Activated CD8-positive, alpha-beta memory T cell treated with anti-CD3 and anti-CD28 coated beads for 24 hours (primary cell): ENCODE measurements at regions not wholly inside any gene's neighbourhood (a gene's known extent, or its start where the extent isn't known, plus 50 kb on each side); places are given as distances from the start of the nearest gene placed in this dataset.

Experiments
- DNase-seq: peaks from one replicate; pipeline ENCODE4 v3.0.0-alpha.2; 2020

DNA sequence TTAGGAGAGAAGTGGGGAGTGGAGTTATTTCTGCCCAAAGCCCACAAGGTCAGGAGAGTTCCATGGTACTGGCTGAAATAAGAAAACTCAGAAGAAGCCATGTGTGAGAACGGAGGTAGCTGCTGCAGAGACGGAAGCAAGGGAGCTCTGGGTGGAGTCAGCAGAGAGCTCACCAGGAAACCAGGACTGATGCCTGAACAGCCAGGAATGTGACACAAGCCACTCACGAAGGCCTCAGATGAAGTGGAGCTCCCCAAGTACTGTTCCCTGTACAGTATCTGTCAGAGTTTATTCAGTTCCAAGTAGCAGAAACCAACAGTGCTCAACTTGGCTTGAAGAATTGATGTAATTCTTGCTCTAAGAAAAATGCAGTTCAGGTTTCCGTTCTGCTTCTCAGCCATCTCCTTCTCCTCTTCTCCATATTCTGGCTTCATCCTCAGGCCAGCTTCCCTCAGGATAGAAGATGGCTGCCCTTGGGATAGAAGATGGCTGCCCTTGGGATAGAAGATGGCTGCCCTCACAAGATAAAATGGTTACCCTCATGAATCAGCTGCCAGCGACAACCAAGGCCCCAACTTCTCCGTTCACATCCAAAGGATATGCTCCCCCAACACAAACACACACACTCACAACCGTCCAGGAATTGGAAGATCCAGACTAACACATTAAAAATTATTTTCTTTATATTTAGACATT is 117.4 kb upstream of the SH3BP4 start:
- DNase-seq = no peak

DNA sequence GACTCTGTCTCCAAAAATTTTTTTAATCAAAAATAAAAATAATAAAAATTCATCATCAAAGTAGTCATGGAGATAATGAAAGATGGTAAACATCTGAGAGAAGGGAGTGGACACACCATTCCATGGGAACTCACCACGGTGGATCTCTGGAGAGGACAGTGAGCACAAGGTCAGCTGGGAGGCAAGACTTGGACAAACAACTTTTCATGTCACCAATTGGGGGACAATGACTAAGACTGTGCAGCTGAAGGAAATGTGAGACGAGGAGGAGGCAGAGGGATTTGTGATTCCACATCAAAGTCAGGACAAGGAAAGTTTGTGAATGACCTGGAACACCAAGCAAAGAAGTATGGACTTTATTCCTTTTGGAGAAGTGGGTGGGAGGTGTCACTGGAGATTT is 121.0 kb upstream of the SH3BP4 start:
- DNase-seq = no peak

DNA sequence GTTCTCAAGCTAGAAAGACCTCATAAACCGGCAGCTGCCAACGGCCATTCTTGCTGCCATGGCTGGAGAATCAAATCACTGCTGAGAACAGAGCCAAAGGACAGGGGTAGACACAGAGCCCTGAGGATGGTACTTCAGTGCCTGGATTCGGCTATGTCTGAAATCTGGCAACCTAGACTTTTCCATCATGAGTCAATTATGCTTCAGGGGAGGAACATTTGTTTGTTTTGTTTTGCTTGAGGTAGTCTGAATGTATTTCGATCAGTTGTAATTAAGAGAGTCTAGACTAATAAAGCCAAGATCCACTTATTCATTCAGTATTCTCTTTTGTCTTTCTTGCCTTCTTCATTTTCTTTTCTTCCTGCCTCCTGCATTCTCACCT is 122.8 kb upstream of the SH3BP4 start:
- no peak for DNase-seq

DNA sequence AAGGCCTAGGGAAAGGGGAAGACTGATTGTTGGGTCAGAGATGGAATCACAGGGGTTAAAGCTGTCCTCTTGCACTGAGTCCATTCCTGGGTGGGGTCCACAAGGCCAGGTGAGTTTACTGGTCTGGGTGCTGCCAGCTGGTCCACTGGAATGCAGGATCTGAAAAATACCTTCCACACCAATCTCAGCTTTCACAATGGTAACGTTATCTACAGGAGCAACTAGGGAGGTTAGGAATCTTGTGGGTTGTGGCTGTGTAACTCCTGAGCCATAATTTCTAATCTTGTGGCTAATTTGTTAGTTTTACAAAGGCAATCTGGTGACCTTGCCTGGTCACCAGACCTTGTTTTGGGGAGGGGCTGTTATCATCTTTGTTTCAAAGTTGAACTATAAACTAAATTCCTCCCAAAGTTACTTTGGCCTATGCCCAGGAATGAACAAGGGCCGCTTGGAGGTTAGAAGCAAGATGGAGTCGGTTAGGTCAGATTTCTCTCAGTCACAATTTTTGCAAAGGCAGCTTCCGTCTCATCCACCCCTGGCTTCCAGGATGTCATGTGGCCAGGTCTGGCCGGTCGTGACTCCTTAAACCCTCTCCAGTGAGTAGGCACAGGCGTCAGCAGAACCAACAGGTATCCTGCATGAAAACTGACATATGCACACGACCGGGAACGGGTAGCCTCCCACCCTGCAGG is 123.3 kb upstream of the SH3BP4 start:
- DNase-seq = no peak

DNA sequence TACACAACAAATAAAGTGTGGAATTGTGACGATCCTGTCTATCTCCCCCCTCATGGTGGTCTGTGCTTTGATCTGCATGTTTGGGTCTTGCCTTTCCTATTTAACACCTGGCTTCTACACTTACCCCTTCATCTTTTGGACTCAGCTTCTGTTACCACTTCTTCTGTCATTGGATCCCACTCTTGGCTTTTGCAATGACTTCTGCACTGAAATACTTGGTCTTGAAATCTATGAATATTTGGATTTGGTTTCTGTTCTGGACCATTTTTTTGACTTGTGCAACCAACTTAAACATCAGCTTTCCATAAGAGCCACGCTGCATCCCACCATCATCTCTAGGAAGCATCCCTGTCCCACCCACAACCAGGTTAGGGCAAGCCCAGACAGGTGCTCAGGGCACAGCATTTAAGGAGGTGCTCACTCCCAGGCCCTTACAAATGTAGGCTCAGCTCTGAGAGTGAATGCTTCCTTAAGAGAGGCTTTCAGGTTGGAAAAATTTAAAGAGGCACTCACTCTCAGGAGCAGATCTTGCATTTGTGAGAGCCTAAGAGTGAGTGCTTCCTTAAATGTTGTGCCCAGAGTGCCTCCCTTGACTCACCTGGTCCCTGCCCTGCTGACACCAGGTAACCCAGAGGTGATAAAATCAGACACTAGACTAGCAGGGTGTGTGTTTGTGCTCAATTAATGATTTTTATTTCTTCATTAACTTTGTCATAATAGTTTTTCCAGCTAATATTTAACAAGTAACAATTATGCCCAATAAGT is 124.5 kb upstream of the SH3BP4 start:
- no peak for DNase-seq

DNA sequence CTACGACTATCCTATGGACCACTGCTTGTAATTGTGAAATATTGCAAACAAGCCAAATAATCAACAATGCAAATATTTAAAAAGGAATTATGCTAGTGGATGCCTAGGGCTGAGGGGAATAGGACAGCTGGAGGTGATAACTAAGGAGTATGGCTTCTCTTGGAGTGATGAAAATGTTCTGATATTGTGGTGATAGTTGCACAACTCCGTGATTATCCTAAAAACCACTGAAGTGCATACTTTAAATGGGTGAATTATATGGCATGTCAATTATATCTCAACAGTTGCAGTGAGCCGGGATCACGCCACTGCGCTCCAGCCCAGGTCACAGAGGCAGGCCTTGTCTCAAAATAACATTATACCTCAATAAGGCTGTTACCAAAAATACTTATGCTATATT is 125.1 kb upstream of the SH3BP4 start:
- DNase-seq = no peak

DNA sequence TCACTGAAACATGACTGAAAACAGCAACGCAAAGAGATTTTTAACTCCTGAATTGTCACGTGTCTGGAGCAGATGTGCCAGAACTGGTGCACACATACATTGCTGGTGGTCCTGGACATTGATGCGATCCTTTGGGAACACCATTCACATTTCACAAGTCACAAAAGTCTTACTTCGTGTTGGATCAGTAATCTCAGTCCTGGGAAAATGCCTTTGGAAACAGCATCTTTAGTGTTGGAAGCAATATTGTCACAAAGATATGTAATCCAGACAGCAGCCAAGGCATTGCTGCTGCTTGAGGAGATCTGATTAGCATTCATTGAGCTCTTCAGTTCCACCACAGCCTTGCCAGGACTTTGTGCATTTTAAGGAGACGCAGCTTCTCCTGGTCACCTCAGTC is 126.2 kb upstream of the SH3BP4 start:
- no peak for DNase-seq

DNA sequence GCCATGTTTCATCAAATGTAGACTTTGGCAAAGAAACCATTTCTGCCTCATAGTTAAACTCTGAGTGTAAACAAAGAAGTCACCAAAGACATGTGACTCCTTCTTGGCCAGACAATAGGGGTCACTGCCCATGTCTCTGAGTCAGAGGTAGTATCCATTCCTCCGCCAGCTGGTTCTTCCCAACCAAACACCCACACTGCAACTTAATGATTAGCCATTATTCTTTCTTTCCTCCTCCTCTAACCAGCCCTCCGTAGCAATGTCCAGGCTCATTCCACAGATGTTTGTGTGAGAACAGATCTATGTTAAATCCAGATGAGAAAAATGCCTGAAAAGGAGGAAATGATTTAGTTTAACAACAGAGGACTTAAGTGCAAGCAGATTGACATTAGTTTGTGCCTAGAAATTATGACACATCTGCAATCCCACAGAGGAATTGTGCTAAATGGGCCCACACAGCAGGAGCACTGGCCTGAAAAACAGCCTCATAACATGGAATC is 127.9 kb upstream of the SH3BP4 start:
- DNase-seq = no peak

DNA sequence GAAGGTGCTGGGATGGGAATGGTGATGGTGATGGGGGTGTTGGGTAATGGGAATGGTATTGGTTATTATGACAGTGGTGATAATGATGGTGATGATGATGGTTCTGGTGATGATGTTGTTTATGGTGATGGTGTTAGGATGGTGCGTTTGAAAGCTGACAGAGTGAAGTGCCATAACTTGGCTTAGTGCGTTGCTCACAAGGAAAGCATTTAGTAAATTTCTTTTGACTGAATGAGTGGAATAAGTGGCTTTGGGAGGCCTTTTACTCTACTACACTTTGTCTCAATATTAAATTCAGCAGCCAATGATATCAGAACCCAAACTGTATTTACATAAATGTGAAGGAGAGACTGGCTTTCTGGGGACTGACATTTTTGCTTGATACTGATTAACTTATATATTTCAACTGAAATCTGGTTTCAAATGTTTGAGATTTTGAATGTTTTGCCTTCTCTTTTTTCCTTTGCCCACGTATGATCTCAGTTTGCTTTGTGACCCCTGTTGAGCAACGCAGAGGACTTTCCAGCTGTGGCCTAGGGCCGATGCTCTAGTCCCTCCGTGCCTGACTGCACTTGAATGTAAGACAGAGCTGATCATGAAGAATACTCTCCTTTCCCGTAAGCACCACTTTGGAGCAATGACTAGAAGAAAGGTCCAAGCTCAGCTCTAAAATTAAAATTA is 128.5 kb upstream of the SH3BP4 start:
- no peak for DNase-seq

DNA sequence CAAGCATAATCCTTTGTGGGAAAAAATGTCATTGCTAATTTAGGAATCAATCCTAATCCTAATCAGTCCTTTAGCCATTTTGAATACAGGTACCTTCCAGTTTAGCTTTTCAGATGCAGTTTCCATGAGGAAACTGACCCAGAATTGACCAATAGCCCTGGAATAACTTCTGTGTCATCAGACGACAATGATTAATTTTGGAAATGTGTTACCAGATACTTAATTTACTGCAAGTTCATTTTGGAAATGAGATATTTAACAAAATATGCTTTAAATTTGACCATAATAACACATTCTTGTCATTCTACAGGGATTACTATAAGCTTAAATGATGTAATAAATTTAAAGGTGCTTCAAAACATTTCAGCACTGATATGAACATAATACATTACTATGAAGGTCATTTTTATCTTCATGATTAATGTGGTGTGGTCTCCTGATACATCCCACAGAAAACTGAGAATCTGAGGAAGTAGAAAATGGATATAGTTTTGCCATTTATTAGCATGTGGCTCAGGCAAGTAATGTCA is 129.8 kb upstream of the SH3BP4 start:
- DNase-seq = no peak

DNA sequence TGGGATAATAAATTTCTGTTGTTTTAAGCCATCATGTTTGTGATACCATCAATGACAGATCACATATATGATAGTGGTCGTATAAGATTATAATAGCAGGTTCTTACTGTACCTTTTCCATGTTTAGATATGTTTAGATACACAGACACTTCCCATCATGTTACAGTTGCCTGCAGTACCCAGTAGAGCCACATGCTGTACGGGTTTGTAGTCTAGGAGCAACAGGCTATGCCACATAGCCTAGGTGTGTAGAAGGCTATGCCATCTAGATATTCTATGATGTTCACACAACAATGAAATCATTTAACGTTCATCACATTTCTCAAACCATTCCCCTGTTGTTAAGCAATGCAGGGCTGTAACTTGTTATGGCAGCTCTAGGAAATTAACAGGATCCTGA is 132.9 kb upstream of the SH3BP4 start:
- no peak for DNase-seq

DNA sequence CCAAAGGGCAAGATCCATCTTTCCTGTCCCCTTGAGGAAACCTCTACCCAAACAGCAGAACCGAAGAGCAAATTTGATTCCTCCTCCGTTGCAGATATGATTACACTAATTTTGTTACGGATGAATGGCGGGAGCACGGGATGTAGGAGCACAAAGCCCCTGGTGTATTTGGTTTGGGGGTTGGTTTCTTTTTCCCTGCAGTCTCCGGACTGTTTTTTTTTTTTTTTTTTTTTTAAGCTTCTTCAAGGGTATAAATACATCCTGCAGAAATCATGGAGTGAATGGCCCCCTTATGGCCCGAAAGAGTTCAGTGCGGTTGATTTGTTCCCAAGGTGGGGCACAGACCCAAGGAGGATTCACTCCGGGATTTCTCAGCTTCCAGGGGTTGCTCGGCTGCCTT is 135.3 kb upstream of the SH3BP4 start:
- no peak for DNase-seq

DNA sequence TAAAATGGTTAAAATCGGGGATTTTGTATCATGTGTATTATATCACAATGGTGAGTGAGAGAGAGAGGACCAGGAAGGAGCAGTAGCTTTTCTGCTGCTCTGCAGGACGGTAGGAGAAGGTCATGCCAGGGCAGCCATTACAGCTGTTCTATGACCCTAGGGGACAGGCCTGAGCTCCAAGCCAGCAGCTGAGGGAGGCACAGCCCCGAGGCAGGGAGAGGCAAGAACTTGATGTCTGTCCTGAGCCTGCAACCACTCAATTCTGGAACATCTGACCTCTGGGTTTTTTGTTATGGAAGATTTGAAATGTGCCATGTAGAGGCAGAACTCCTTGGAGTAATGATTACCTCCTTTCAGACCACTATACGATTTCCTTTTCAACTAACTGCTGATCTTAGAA is 135.8 kb upstream of the SH3BP4 start:
- DNase-seq = no peak

DNA sequence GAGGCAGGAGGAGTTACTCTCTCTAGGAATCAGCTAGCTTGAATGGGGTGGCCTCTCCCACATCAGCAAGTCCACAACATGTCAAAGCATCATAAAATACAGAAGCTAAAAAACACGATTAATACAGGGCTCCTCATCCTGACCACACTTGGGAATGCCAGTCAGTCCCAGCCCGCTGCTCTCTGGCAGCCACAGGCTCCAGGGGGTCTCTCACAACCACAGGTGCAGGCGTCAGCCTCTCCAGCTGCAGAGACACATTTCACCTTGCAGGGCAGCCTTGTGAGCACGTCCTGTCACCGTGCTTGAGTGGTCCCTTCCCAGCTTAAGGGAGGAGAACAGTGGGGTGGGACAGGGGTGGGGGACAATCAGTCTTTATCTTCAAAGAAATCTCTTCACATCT is 137.4 kb upstream of the SH3BP4 start:
- DNase-seq = no peak

DNA sequence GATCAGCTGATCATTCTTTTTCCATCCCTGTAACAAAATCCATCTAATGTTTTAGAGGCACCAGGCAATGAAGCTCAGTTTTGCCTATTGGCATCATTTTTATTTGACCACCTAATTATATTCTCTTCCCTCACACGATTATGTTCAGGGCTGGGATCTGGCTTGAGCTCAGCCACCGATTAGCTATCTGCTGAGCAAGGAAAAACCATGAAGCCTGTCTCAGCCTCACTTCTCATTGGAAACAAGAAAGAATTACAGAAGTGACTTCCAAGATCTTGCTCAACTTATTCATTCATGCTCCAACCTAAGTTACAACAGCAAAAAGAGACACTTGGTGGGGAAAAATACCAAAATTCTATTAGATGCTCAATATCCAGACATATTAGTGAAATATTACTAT is 139.0 kb upstream of the SH3BP4 start:
- DNase-seq = no peak

DNA sequence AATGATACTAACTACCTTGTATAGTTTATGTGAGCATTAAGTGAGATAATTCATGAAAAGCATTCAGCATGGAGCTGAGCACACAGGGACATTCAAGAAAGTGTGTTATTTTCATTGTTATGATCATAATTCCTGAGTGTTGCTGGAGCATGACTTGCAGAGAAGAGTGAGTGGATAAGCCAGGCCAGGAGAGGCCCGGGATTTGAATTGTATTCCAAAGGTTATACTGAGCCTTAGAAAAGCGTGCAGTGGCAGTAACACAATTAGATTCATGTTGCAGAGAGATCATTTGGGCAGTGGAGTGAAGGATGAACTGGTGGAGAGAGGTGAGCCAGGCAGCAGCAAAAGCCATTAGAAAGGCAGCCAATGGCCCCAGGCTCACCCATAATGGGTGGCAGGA is 142.9 kb upstream of the SH3BP4 start:
- DNase-seq = no peak

DNA sequence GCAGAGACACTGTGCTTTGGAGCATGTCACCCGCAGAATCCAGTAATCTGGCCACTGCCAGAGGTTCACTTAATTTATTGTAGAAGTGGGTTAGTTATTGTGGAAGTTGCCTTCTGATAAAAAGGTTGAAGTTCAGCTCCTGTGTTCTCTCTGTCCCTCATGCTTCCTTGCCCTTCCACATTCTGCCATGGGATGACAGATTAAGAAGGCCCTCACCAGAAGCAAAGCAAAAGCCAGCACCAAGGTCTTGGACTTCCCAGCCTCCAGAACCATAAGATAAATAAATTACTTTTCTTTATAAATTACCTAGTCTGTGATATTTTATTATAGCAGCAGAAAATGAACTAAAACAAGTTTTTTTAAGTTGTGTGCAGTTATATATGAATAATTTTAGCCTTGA is 145.0 kb upstream of the SH3BP4 start:
- DNase-seq = no peak

DNA sequence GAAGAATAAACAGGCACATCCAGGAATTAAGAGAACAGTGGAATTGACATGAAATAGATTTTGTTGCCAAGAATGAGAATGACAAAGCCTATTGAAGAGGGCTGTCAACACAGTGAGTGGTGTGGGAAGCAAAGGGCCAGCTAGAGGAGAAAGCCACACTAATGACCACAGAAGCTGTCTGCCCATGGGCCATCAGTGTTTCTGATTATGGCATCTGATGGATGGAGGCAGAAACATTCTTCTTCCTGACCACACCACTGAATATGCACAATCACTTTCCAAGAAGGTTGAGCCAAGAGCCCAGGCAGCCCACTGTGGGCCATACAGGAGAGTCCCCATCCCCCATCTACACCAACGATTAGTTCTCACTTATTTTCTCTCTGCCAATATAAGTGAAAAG is 146.0 kb upstream of the SH3BP4 start:
- DNase-seq = no peak

DNA sequence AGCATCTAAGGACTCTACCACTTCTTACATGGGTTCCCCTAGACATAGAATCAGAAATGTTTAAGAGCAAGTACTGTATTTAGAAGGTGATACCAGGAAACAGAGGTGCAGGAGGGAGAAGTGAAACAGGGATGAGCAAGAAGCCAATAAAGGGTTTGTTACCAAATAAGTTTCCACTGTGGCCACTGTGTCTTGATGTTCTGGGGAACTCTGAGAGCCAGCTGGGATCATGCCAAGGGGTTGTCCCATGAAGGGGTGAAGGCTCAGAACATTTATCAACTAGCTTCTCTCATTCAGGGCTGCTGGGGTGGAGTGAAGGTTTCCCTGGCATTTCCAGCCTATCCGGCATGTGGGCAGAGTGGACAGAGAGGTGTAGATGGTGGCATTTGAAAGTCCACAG is 147.1 kb upstream of the SH3BP4 start:
- DNase-seq = no peak

DNA sequence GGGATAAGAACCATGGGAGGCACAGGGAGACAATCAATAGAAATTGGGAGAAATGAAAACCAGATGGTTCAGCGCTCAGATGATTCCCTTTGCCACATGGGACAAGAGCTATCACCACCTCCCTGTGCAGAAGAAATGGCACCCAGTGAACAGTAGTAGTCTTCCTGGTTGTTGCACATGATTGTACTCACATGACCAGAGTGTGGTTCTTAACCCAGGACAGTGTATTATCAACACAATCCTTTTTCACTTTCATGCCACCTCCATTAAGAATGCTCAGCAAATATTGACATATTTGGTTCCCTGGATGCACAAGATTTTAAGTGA is 149.0 kb upstream of the SH3BP4 start:
- DNase-seq = no peak

DNA sequence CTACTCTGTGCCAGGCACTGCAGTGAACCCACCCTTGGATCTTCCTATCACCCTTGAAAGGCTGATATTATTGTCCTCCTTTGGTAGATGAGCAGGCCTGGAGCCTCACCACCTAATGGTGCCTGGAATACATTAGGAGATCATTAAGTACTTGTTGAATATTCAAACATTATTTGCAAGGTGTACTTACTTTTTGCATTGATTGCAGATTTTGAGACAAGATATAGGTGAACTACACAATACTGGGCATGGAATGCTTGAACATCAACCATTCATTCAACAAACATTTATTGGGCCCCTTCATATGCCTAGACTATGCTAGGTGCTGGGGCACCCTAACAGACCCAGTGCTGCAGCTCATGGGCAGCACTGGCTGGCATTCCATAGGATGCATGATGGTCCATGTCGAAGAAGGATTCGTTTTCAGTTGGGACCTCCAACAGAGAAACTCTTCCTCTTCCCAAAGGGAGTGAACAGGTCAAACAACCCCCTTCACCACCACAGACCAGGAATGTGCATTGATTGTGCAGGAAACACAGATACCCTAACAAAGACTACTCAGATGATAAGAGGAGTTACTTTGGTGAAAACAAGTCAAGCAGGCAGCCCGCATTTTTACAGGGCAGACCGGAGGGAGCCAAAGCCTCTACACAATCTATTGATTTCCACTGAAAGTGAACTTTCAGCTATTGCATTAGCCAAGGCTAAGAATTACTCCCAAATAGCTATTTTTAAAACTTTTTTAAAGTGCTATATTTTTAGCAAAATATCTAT is 149.6 kb upstream of the SH3BP4 start:
- DNase-seq = no peak

DNA sequence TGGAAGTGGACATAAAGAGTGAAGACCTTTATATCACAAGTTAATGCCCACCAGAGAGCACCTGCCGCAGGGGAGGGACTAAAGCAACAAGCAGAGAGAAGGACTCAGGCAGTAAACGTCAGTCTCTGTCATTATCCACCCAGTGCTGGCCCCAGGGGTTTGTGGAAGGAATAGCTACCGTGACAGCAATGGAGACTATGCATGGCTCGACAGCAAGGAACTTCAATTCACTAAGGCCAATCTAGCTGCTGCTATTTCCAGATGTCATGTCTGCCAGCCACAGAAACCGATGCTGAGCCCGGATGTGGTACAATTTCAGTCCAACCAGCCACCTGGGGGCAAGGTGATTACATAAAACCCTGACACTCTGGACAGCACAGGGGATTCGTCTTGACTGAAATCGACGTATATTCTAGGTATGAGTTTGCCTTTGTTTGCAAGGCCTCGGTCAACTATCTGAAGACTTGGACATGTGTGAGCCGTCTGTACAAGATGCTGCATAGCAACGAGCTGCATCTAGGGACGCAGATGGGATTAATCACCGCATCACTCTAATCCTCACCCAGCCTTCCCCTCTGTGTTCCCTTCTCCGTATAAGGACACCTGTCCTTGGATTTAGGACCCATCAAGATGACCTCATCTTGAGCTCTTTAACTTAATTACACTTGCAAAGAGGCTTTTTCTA is 154.1 kb upstream of the SH3BP4 start:
- DNase-seq = no peak
